K562 (cell line): ENCODE measurements at regions not wholly inside any gene's neighbourhood (a gene's known extent, or its start where the extent isn't known, plus 50 kb on each side); places are given as distances from the start of the nearest gene placed in this dataset.

ENCODE experiments used
- ATAC-seq: fragments of 200-7000 bp; cut with Tn5 transposase; 3 replicates; pipeline ENCODE4 v1.9.1; 2020; ENCODE audit warnings: moderate library complexity
- BruUV-seq: library from RNA; stranded (reverse); fragments of 400-500 nt; replicated peaks from 2 replicates; lab custom pipeline; 2021; lab: Mats Ljungman, UMichigan
- CTCF ChIA-PET: fragments of 300-600 bp; formaldehyde crosslinking; extraction: SDS; loops from one replicate; lab custom pipeline; 2021; ENCODE audit warnings: low intra/inter-chr PET ratio; lab: Yijun Ruan, JAX
- POLR2A ChIA-PET: fragments of 300-600, 350-650 bp; sonication (Branson Sonifier 250); formaldehyde crosslinking; extraction: SDS; loops from one replicate; lab custom pipeline; 2021; ENCODE audit warnings: antibody characterized with exemption, inconsistent platforms; lab: Yijun Ruan, JAX
- DNase-seq, 4 experiments: peaks; one replicate each; pipeline versions ENCODE4 v3.0.0 to v3.0.0-alpha.2; 2011 to 2018; ENCODE audit warnings: low spot score in 3 of 4, mixed read lengths in 3 of 4; ENCODE audit errors: extremely low read depth in 1 of 4
- FAIRE-seq: peaks from 2 replicates; lab custom pipeline; 2011; peaks lifted over from hg19 to GRCh38; lab: Jason Lieb, UNC
- H2AFZ ChIP-seq: 2 replicates; pipeline ENCODE4 v1.6.0; 2011; ENCODE audit warnings: low read depth, low read length, control low read depth, inconsistent platforms
- H3K27ac ChIP-seq: fragments of 200-600 bp; 3 replicates; pipeline ENCODE4 v1.8.0; 2011; ENCODE audit warnings: low read depth, mild to moderate bottlenecking, control low read depth, inconsistent platforms, low read length, moderate library complexity, mixed read lengths; ENCODE audit errors: extremely low read depth
- H3K27me3 ChIP-seq, 2 experiments: fragments of 300-600 bp in 1 of 2; 2 replicates in 1 of 2; 3 replicates in 1 of 2; pipeline versions ENCODE4 v1.6.0 to v1.8.0; 2011; ENCODE audit warnings: inconsistent platforms in 2 of 2, low read length in 2 of 2, mild to moderate bottlenecking in 1 of 2, mixed read lengths in 1 of 2, moderate library complexity in 1 of 2; ENCODE audit not compliant: control insufficient read depth in 2 of 2, insufficient read depth in 2 of 2
- H3K36me3 ChIP-seq: fragments of 300-600 bp; 3 replicates; pipeline ENCODE4 v1.8.0; 2011; ENCODE audit warnings: mild to moderate bottlenecking, low read length, inconsistent platforms; ENCODE audit not compliant: control insufficient read depth, insufficient read depth
- H3K4me1 ChIP-seq, 2 experiments: fragments of 200-600 bp in 1 of 2; replicated peaks in 1 of 2; 2 replicates in 1 of 2; 3 replicates in 1 of 2; pipeline versions ENCODE4 v1.5.1 to v1.8.0; 2011; ENCODE audit warnings: inconsistent platforms in 2 of 2, low read length in 2 of 2, mild to moderate bottlenecking in 1 of 2, mixed read lengths in 1 of 2, moderate library complexity in 1 of 2; ENCODE audit not compliant: control insufficient read depth in 2 of 2, insufficient read depth in 2 of 2
- H3K4me2 ChIP-seq: 2 replicates; pipeline ENCODE4 v1.6.1; 2011; ENCODE audit warnings: low read length, control low read depth, inconsistent platforms, mixed read lengths; ENCODE audit not compliant: insufficient read depth
- H3K4me3 ChIP-seq: fragments of 200-600 bp; sonication (generic), shearing (Covaris generic); 2 replicates; pipeline ENCODE4 v1.5.1; 2016; ENCODE audit warnings: control low read depth, inconsistent platforms
- H3K79me2 ChIP-seq: fragments of 200-600 bp; 3 replicates; pipeline ENCODE4 v1.8.0; 2011; ENCODE audit warnings: low read length, inconsistent platforms; ENCODE audit not compliant: control insufficient read depth, insufficient read depth
- H3K9ac ChIP-seq, 2 experiments: 2 replicates each; pipeline versions ENCODE4 v1.6.0 to v1.6.1; 2011; ENCODE audit warnings: low read depth in 2 of 2, low read length in 2 of 2, control low read depth in 1 of 2, inconsistent platforms in 1 of 2, mild to moderate bottlenecking in 1 of 2, mixed read lengths in 1 of 2; ENCODE audit not compliant: insufficient read depth in 1 of 2
- H3K9me1 ChIP-seq: one replicate; pipeline ENCODE4 v1.6.0; 2011; ENCODE audit warnings: inconsistent platforms, mild to moderate bottlenecking, low read length, moderate library complexity; ENCODE audit not compliant: control insufficient read depth, insufficient read depth
- H3K9me3 ChIP-seq: replicated peaks from 2 replicates; pipeline ENCODE4 v1.5.1; 2011; ENCODE audit warnings: low read depth, low read length, inconsistent platforms; ENCODE audit not compliant: control insufficient read depth, insufficient read depth
- H4K20me1 ChIP-seq: replicated peaks from 2 replicates; pipeline ENCODE4 v1.6.1; 2011; ENCODE audit warnings: low read length, inconsistent platforms, mixed read lengths; ENCODE audit not compliant: control insufficient read depth, insufficient read depth
- GABPB2 ChIP-seq: fragments of 250-450 bp; sonication (Bioruptor Pico); conservative IDR thresholded peaks from 2 replicates; pipeline ENCODE4 v1.5.1; 2021; ENCODE audit warnings: mild to moderate bottlenecking
- HMG20A ChIP-seq: fragments of 450-650 bp; formaldehyde crosslinking; conservative IDR thresholded peaks from 2 replicates; pipeline ENCODE4 v1.4.0; 2020; ENCODE audit warnings: mild to moderate bottlenecking, mixed read lengths
- LARP7 ChIP-seq: fragments of 450-650 bp; IDR thresholded peaks from 2 replicates; pipeline ENCODE4 v1.6.1; 2016
- MEF2A ChIP-seq: IDR thresholded peaks from 2 replicates; pipeline ENCODE4 v1.6.1; 2011; ENCODE audit warnings: low read depth, mild to moderate bottlenecking, low read length, moderate library complexity; ENCODE audit not compliant: control insufficient read depth
- MTA3 ChIP-seq: fragments of 450-650 bp; formaldehyde crosslinking; IDR thresholded peaks from 2 replicates; pipeline ENCODE4 v1.6.1; 2017; ENCODE audit warnings: mild to moderate bottlenecking, borderline replicate concordance
- NONO ChIP-seq, 2 experiments: fragments of 200-400 bp in 1 of 2; fragments of 450-650 bp in 1 of 2; formaldehyde crosslinking in 1 of 2; IDR thresholded peaks; 2 replicates each; pipeline ENCODE4 v1.6.1; 2017; ENCODE audit warnings: low read depth in 2 of 2, mild to moderate bottlenecking in 2 of 2, moderate library complexity in 2 of 2, low read length in 1 of 2
- RBM34 ChIP-seq: fragments of 200-400 bp; formaldehyde crosslinking; IDR thresholded peaks from 2 replicates; pipeline ENCODE4 v1.6.1; 2018; ENCODE audit warnings: low read length, borderline replicate concordance; ENCODE audit not compliant: insufficient read depth
- RNF2 ChIP-seq: sonication (generic); IDR thresholded peaks from 2 replicates; pipeline ENCODE4 v1.6.1; 2016
- THRAP3 ChIP-seq: fragments of 450-650 bp; IDR thresholded peaks from 2 replicates; pipeline ENCODE4 v1.6.1; 2016; ENCODE audit warnings: mild to moderate bottlenecking, inconsistent platforms, borderline replicate concordance
- TRIM28 ChIP-seq: fragments of 450-650 bp; IDR thresholded peaks from 2 replicates; pipeline ENCODE4 v1.6.1; 2017
- WGBS: fragments of 100-300 bp; shearing (Covaris generic); methylation state at CpG from one replicate; pipeline ENCODE4 v1.1.6; 2016; ENCODE audit warnings: low coverage, mixed read lengths; ENCODE audit not compliant: insufficient coverage; ENCODE audit errors: missing lambda C conversion rate; 5-methylcytosine and 5-hydroxymethylcytosine counted together
- in situ Hi-C: fragments of 300-500 bp; cut with MboI; formaldehyde crosslinking; loops from 4 replicates; pipeline ENCODE4 v1.15.0; 2018; ENCODE audit warnings: inconsistent platforms, mixed read lengths
- intact Hi-C: fragments of 100-400 bp; cut with micrococcal nuclease; formaldehyde crosslinking; loops from 2 replicates; pipeline ENCODE4 v1.14.2; 2022

GRCh38 chr10:33524966-33525365, 190.5 kb upstream of the NRP1 start:
- 2% methylated on average over 4 of the region's 4 CpGs for WGBS
- no TSS peak for BruUV-seq
- no peaks in the 10 kb centered on the region for H3K9me3 ChIP-seq
- H3K27ac ChIP-seq: no peak overlapping the region
- no peaks in the 10 kb centered on the region for H4K20me1 ChIP-seq
- no peak overlapping the region for H3K4me3 ChIP-seq
- CTCF ChIA-PET: no interaction called here
- H3K79me2 ChIP-seq: no peaks in the 10 kb centered on the region
- H3K9me1 ChIP-seq: no peaks in the 10 kb centered on the region
- in situ Hi-C loops (no loop called here), intact Hi-C loops (no loop called here)
- TF ChIP-seq LARP7 (no peak), GABPB2 (CRISPR knock-in tag) (no peak), TRIM28 (no peak), NONO (IDR thresholded peaks at IDR 0.05; ENCODE audit: low read depth in 2 of 2, low read length in 1 of 2) (no peak), RBM34 (no peak), RNF2 (no peak), MTA3 (no peak), THRAP3 (no peak), HMG20A (CRISPR knock-in tag) (no peak), MEF2A (no peak)
- POLR2A ChIA-PET: no interaction called here
- no peak overlapping the region for H3K4me2 ChIP-seq
- no peaks in the 10 kb centered on the region for H3K4me1 ChIP-seq
- no peaks in the 10 kb centered on the region for H3K36me3 ChIP-seq
- H3K27me3 ChIP-seq: no peaks in the 10 kb centered on the region
- no peak overlapping the region for H3K9ac ChIP-seq
- no peak for FAIRE-seq
- no peak for ATAC-seq
- H2AFZ ChIP-seq: no peak overlapping the region
- DNase-seq: no peak
